Parathyroid adenoma (tissue), 2 donors: ENCODE measurements at regions not wholly inside any gene's neighbourhood (a gene's known extent, or its start where the extent isn't known, plus 50 kb on each side); places are given as distances from the start of the nearest gene placed in this dataset.

ENCODE experiments used
- H2AFZ ChIP-seq: fragments of 300-600 bp; sonication (generic); one replicate; pipeline ENCODE4 v1.7.0; 2017; ENCODE audit warnings: antibody characterized with exemption, mild to moderate bottlenecking
- H3K27ac ChIP-seq: fragments of 300-600 bp; sonication (generic); one replicate; pipeline ENCODE4 v1.7.0; 2017
- H3K27me3 ChIP-seq: fragments of 300-600 bp; sonication (generic); one replicate; pipeline ENCODE4 v1.7.0; 2017; ENCODE audit warnings: low read length; ENCODE audit not compliant: control insufficient read depth, insufficient read depth
- H3K36me3 ChIP-seq: fragments of 300-600 bp; sonication (generic); one replicate; pipeline ENCODE4 v1.7.0; 2017; ENCODE audit warnings: low read length; ENCODE audit not compliant: control insufficient read depth, insufficient read depth
- H3K4me1 ChIP-seq: fragments of 300-600 bp; sonication (generic); one replicate; pipeline ENCODE4 v1.7.0; 2017; ENCODE audit warnings: control low read depth
- H3K4me2 ChIP-seq: fragments of 300-600 bp; sonication (generic); one replicate; pipeline ENCODE4 v1.7.0; 2017; ENCODE audit warnings: low read length
- H3K4me3 ChIP-seq: fragments of 300-600 bp; sonication (generic); one replicate; pipeline ENCODE4 v1.7.0; 2017; ENCODE audit warnings: low read depth, low read length
- H3K79me2 ChIP-seq: fragments of 300-600 bp; sonication (generic); one replicate; pipeline ENCODE4 v1.7.0; 2017; ENCODE audit warnings: control low read depth
- H3K9ac ChIP-seq: fragments of 300-600 bp; sonication (generic); one replicate; pipeline ENCODE4 v1.7.0; 2017; ENCODE audit warnings: mild to moderate bottlenecking
- H3K9me3 ChIP-seq: fragments of 300-600 bp; sonication (generic); one replicate; pipeline ENCODE4 v1.7.0; 2017; ENCODE audit warnings: low read length; ENCODE audit not compliant: control insufficient read depth
- TF ChIP-seq, protein P1 (sequence below): fragments of 300-600 bp; sonication (generic); IDR thresholded peaks from one replicate; pipeline ENCODE4 v1.7.0; 2017; ENCODE audit warnings: antibody characterized with exemption, mild to moderate bottlenecking
- donor health status: primary hyperparathyroidism.

GRCh38 chr17:56667925-56668458 lies 74.5 kb downstream of the NOG start:
- TF ChIP-seq, protein P1, sequence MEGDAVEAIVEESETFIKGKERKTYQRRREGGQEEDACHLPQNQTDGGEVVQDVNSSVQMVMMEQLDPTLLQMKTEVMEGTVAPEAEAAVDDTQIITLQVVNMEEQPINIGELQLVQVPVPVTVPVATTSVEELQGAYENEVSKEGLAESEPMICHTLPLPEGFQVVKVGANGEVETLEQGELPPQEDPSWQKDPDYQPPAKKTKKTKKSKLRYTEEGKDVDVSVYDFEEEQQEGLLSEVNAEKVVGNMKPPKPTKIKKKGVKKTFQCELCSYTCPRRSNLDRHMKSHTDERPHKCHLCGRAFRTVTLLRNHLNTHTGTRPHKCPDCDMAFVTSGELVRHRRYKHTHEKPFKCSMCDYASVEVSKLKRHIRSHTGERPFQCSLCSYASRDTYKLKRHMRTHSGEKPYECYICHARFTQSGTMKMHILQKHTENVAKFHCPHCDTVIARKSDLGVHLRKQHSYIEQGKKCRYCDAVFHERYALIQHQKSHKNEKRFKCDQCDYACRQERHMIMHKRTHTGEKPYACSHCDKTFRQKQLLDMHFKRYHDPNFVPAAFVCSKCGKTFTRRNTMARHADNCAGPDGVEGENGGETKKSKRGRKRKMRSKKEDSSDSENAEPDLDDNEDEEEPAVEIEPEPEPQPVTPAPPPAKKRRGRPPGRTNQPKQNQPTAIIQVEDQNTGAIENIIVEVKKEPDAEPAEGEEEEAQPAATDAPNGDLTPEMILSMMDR = no peak
- Histone ChIP-seq H3K27ac (no peak overlapping the region), H3K4me3 (no peak overlapping the region), H3K4me1 (no peaks in the 10 kb centered on the region), H3K36me3 (no peaks in the 10 kb centered on the region), H3K79me2 (no peaks in the 10 kb centered on the region), H3K4me2 (no peak overlapping the region), H3K9me3 (no peaks in the 10 kb centered on the region), H3K27me3 (no peaks in the 10 kb centered on the region), H2AFZ (no peak overlapping the region), H3K9ac (no peak overlapping the region)

DNA sequence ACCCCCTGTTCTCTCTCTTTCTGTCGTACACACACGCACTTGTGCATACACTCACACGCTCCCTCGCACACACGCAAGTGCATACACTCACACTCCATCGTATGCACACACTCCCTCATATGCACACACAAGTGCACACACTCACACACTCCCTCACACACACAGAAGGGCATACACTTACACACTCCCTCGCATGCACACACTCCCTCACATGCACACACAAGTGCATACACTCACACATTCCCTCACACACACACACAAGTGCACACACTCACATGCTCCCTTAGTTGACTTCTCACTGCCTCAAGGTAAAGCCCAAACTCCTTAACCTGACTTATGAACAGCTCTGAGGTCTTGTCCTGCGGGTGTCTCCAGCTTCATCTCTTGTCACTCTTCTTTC lies 78.7 kb downstream of the NOG start:
- no peak overlapping the region for H2AFZ ChIP-seq
- H3K79me2 ChIP-seq = no peaks in the 10 kb centered on the region
- no peaks in the 10 kb centered on the region for H3K27me3 ChIP-seq
- TF ChIP-seq, protein P1 = no peak
- H3K36me3 ChIP-seq = no peaks in the 10 kb centered on the region
- H3K9me3 ChIP-seq = no peaks in the 10 kb centered on the region
- H3K9ac ChIP-seq = no peak overlapping the region
- no peak overlapping the region for H3K4me3 ChIP-seq
- H3K27ac ChIP-seq = no peak overlapping the region
- H3K4me1 ChIP-seq = no peaks in the 10 kb centered on the region
- H3K4me2 ChIP-seq = no peak overlapping the region

DNA sequence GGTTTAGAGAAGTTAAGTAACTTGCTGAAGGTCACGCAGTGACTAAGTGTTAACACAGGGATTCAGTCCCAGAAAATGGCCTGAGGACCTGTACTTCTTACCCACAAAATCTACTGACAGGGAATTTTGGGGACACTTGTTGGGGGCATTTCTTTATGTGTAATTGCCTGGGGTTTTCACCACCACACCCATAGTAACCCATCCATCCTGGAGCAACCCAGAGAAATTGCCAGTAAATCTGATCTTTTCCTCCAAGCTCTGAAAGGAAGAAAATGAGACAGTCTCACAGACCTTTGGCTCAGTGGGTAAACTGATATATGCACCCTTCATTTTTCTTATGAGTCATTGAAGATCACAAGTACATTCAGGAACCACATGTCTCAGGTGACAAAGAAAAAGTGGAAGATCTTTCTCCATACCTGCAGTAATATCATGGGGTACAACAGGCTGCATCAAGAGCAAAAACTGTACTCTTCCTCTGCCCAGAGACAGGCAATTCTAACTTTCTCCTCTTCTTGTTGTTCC lies 81.0 kb downstream of the NOG start:
- no peaks in the 10 kb centered on the region for H3K9me3 ChIP-seq
- H3K79me2 ChIP-seq = no peaks in the 10 kb centered on the region
- no peak overlapping the region for H3K4me2 ChIP-seq
- no peak overlapping the region for H3K9ac ChIP-seq
- H3K36me3 ChIP-seq = no peaks in the 10 kb centered on the region
- H3K27me3 ChIP-seq = no peaks in the 10 kb centered on the region
- no peak overlapping the region for H3K4me3 ChIP-seq
- H3K27ac ChIP-seq = no peak overlapping the region
- H3K4me1 ChIP-seq = no peaks in the 10 kb centered on the region
- H2AFZ ChIP-seq = no peak overlapping the region
- TF ChIP-seq, protein P1 = no peak

DNA sequence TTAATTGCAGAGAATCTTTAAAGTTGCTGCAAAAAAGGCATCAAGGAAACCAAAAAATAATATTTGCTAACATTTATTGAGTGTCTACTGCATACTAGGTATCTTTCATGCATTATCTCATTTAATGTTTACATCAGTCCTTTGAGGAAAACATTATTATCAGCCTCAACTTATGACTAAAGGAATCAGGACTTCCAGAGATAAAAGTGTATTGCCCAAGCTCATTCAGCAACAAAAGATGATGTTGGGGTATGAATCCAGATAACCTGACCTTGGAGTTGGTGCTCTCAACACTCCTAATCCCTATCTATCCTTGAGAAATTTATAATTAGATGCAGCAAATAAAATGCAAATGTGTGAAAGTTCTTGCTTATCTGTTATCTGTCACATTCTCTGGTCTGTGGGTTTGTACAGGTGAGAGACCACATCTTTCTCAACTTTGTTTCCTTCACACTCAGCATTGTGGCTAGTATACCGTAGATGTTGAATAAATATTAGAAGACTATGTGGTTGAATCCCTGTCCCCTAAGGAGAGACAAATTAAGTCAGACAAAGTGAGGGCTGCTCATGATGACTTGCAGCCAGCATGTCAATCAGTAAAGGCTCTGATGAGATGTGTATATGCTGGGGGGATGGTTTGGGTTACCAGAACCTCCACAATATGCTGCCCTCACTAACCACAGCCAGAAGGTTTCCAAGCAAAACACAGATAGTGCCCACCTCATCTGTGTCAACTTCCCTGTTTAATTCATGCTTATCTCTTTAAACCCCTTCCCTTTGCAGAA lies 82.6 kb downstream of the NOG start:
- no peak overlapping the region for H2AFZ ChIP-seq
- H3K27ac ChIP-seq = no peak overlapping the region
- TF ChIP-seq, protein P1 = no peak
- H3K79me2 ChIP-seq = no peaks in the 10 kb centered on the region
- H3K36me3 ChIP-seq = no peaks in the 10 kb centered on the region
- H3K9me3 ChIP-seq = no peaks in the 10 kb centered on the region
- no peak overlapping the region for H3K4me2 ChIP-seq
- no peaks in the 10 kb centered on the region for H3K4me1 ChIP-seq
- H3K27me3 ChIP-seq = no peaks in the 10 kb centered on the region
- H3K4me3 ChIP-seq = no peak overlapping the region
- no peak overlapping the region for H3K9ac ChIP-seq
